HCT116 (cell line): ENCODE measurements at regions not wholly inside any gene's neighbourhood (a gene's known extent, or its start where the extent isn't known, plus 50 kb on each side); places are given as distances from the start of the nearest gene placed in this dataset.

ENCODE experiments used
- ATAC-seq: fragments of 200-7000 bp; cut with Tn5 transposase; 2 replicates; pipeline ENCODE4 v1.9.1; 2020; ENCODE audit warnings: mild to moderate bottlenecking, moderate library complexity
- BruUV-seq: library from RNA; stranded (reverse); fragments of 400-500 nt; replicated peaks from 2 replicates; lab custom pipeline; 2021; lab: Mats Ljungman, UMichigan
- CTCF ChIA-PET: fragments of 300-600 bp; sonication (Branson Sonifier 250); formaldehyde crosslinking; loops from one replicate; lab custom pipeline; 2021; ENCODE audit warnings: antibody characterized with exemption; lab: Charles Lee
- POLR2A ChIA-PET: fragments of 300-600, 350-600 bp; sonication (Branson Sonifier 250); formaldehyde crosslinking; loops from one replicate; lab custom pipeline; 2021; ENCODE audit warnings: antibody characterized with exemption; lab: Charles Lee
- RAD21 ChIA-PET, 2 experiments: fragments of 300-600 bp; sonication (Branson Sonifier 250); formaldehyde crosslinking; loops; one replicate each; lab custom pipeline; 2023; ENCODE audit warnings: low total read pairs in 2 of 2; ENCODE audit not compliant: uncharacterized antibody in 2 of 2, unreplicated experiment in 2 of 2, low non-redundant PET in 1 of 2; lab: Charles Lee
- DNase-seq: peaks from one replicate; pipeline ENCODE4 v3.0.0-alpha.2; 2010; ENCODE audit warnings: low read depth, low spot score
- H2AFZ ChIP-seq: fragments of 200-600 bp; shearing (Covaris generic), sonication (generic); 2 replicates; pipeline ENCODE4 v1.6.1; 2017; ENCODE audit warnings: low read depth, mixed run types, mixed read lengths, antibody characterized with exemption, low read length; ENCODE audit not compliant: poor library complexity, severe bottlenecking
- H3K27ac ChIP-seq: 2 replicates; pipeline ENCODE4 v1.5.1; 2012; ENCODE audit warnings: low read depth, low read length
- H3K27me3 ChIP-seq: fragments of 200-600 bp; sonication (generic); 2 replicates; pipeline ENCODE4 v1.6.1; 2016; ENCODE audit warnings: mixed run types, low read length, mixed read lengths; ENCODE audit not compliant: insufficient read depth
- H3K36me3 ChIP-seq, 2 experiments: fragments of 200-500 bp in 1 of 2; fragments of 200-600 bp in 1 of 2; sonication (Bioruptor generic) in 1 of 2; sonication (generic) in 1 of 2; 2 replicates each; pipeline versions ENCODE4 v1.5.1 to v1.6.1; 2014 to 2016; ENCODE audit warnings: low read length in 2 of 2, inconsistent platforms in 1 of 2, mixed read lengths in 1 of 2, mixed run types in 1 of 2; ENCODE audit not compliant: insufficient read depth in 2 of 2, control insufficient read depth in 1 of 2
- H3K4me1 ChIP-seq, 2 experiments: fragments of 200-600 bp in 1 of 2; sonication (generic) in 1 of 2; 2 replicates each; pipeline versions ENCODE4 v1.5.1 to v1.6.1; 2012 to 2017; ENCODE audit warnings: low read length in 2 of 2, inconsistent platforms in 1 of 2, mild to moderate bottlenecking in 1 of 2, mixed read lengths in 1 of 2, mixed run types in 1 of 2, moderate library complexity in 1 of 2; ENCODE audit not compliant: insufficient read depth in 2 of 2, control insufficient read depth in 1 of 2
- H3K4me2 ChIP-seq: fragments of 200-600 bp; sonication (generic); 2 replicates; pipeline ENCODE4 v1.6.1; 2017; ENCODE audit warnings: mixed run types, low read length, mixed read lengths
- H3K4me3 ChIP-seq, 2 experiments: fragments of 200-600 bp in 1 of 2; sonication (generic) in 1 of 2; replicated peaks in 1 of 2; 2 replicates each; pipeline ENCODE4 v1.5.1; 2011 to 2016; ENCODE audit warnings: low read length in 2 of 2, control low read depth in 1 of 2, low read depth in 1 of 2, mild to moderate bottlenecking in 1 of 2, mixed read lengths in 1 of 2, mixed run types in 1 of 2
- H3K79me2 ChIP-seq: fragments of 200-600 bp; sonication (generic); 2 replicates; pipeline ENCODE4 v1.6.1; 2017; ENCODE audit warnings: mild to moderate bottlenecking, mixed run types, low read length, moderate library complexity, mixed read lengths; ENCODE audit not compliant: insufficient read depth
- H3K9ac ChIP-seq: fragments of 200-600 bp; sonication (generic); 2 replicates; pipeline ENCODE4 v1.6.1; 2016; ENCODE audit warnings: low read length, mixed read lengths
- H3K9me2 ChIP-seq: fragments of 200-600 bp; sonication (generic), shearing (Covaris generic); 2 replicates; pipeline ENCODE4 v1.6.1; 2017; ENCODE audit warnings: mixed run types, mild to moderate bottlenecking, moderate library complexity; ENCODE audit not compliant: insufficient read depth
- H3K9me3 ChIP-seq, 2 experiments: fragments of 200-500 bp in 1 of 2; fragments of 200-600 bp in 1 of 2; sonication (Bioruptor generic) in 1 of 2; sonication (generic) in 1 of 2; 2 replicates each; pipeline ENCODE4 v1.6.1; 2014 to 2017; ENCODE audit warnings: low read length in 2 of 2, mixed read lengths in 2 of 2, inconsistent platforms in 1 of 2, low read depth in 1 of 2, mild to moderate bottlenecking in 1 of 2, mixed run types in 1 of 2, moderate library complexity in 1 of 2; ENCODE audit not compliant: control insufficient read depth in 1 of 2, insufficient read depth in 1 of 2
- H4K20me1 ChIP-seq: fragments of 200-600 bp; sonication (generic), shearing (Covaris generic); 2 replicates; pipeline ENCODE4 v1.6.1; 2017; ENCODE audit warnings: mixed run types, mild to moderate bottlenecking, moderate library complexity; ENCODE audit not compliant: insufficient read depth
- CBX3 ChIP-seq: IDR thresholded peaks from 2 replicates; pipeline ENCODE4 v1.6.1; 2012; ENCODE audit warnings: low read depth
- CEBPB ChIP-seq: IDR thresholded peaks from 2 replicates; pipeline ENCODE4 v1.6.1; 2012; ENCODE audit warnings: low read depth
- EGR1 ChIP-seq: IDR thresholded peaks from 2 replicates; pipeline ENCODE4 v1.6.1; 2012; ENCODE audit warnings: low read depth
- ELF1 ChIP-seq: IDR thresholded peaks from 2 replicates; pipeline ENCODE4 v1.6.1; 2012; ENCODE audit warnings: low read depth, borderline replicate concordance
- EZH2 ChIP-seq: fragments of 200-600 bp; sonication (generic); IDR thresholded peaks from 2 replicates; pipeline ENCODE4 v1.6.1; 2017; ENCODE audit warnings: antibody characterized with exemption, mixed run types
- FOSL1 ChIP-seq: IDR thresholded peaks from 2 replicates; pipeline ENCODE4 v1.6.1; 2012; ENCODE audit warnings: low read depth
- JUND ChIP-seq: IDR thresholded peaks from 2 replicates; pipeline ENCODE4 v1.6.1; 2012
- MAX ChIP-seq: IDR thresholded peaks from 2 replicates; pipeline ENCODE4 v1.6.1; 2012
- POLR2A ChIP-seq: IDR thresholded peaks from 2 replicates; pipeline ENCODE4 v1.7.0; 2011; ENCODE audit warnings: borderline replicate concordance; ENCODE audit not compliant: insufficient read depth, insufficient read length; ENCODE audit errors: extremely low read depth
- POLR2AphosphoS5 ChIP-seq: IDR thresholded peaks from 2 replicates; pipeline ENCODE4 v1.6.1; 2011; ENCODE audit warnings: mild to moderate bottlenecking, low read depth, low read length, moderate library complexity
- RAD21 ChIP-seq: IDR thresholded peaks from 2 replicates; pipeline ENCODE4 v1.6.1; 2012; ENCODE audit warnings: low read depth, mild to moderate bottlenecking
- YY1 ChIP-seq: IDR thresholded peaks from 2 replicates; pipeline ENCODE4 v1.6.1; 2011; ENCODE audit warnings: low read length, low read depth, moderate library complexity, mild to moderate bottlenecking; ENCODE audit not compliant: insufficient replicate concordance; ENCODE audit errors: extremely low read depth
- ZNF274 ChIP-seq: fragments of 200-500 bp; sonication (Bioruptor generic); IDR thresholded peaks from 2 replicates; pipeline ENCODE4 v1.6.1; 2014; ENCODE audit warnings: mild to moderate bottlenecking, low read depth, low read length, inconsistent platforms
- intact Hi-C: fragments of 100-400 bp; cut with micrococcal nuclease; formaldehyde crosslinking; loops from 2 replicates; pipeline ENCODE4 v1.10.0; 2022

DNA sequence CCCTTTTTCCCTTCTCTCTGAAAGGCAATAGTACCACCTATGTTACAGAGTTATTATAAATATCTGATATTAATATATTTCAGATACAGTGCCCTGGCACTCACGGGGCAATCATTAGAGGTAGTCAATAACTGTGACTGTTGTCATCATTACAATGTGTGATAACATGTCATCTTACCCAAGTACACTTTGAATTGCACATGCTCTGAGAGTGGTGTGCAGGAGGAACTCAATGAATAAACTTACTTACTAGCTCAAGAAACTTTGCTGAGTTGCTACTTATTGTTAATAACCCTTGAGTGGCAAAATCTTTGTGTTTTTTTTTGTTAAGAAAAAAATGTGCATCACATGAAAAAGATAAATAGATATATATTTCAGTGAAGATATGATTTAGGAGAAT is 275.1 kb upstream of the RASGEF1B start (continued):
- no peak for TF ChIP-seq ELF1
- TF ChIP-seq RAD21: no peak
- TF ChIP-seq POLR2AphosphoS5: no peak
- TF ChIP-seq CBX3: no peak

GRCh38 chr4:81746071-81746470 is 274.4 kb upstream of the RASGEF1B start:
- no TSS peak for BruUV-seq
- peaks cover 12% of the 10 kb centered on the region; the same call in 1 of the 2 replicates for H3K27me3 ChIP-seq
- no peaks in the 10 kb centered on the region for H3K9me2 ChIP-seq
- H3K4me1 ChIP-seq: no peaks in the 10 kb centered on the region
- H3K4me3 ChIP-seq: no peak overlapping the region
- ChIA-PET RAD21 (no interaction called here), CTCF (no interaction called here), POLR2A (no interaction called here)
- H3K4me2 ChIP-seq: no peak overlapping the region
- H3K9ac ChIP-seq: no peak overlapping the region
- H3K27ac ChIP-seq: no peak overlapping the region
- DNase-seq (no peak), ATAC-seq (no peak)
- no peaks in the 10 kb centered on the region for H4K20me1 ChIP-seq
- no peaks in the 10 kb centered on the region for H3K9me3 ChIP-seq
- no peak overlapping the region for H2AFZ ChIP-seq
- no peaks in the 10 kb centered on the region for H3K79me2 ChIP-seq
- H3K36me3 ChIP-seq: no peaks in the 10 kb centered on the region
- TF ChIP-seq EGR1 (no peak), FOSL1 (no peak), JUND (no peak), POLR2A (no peak), CEBPB (no peak)
- intact Hi-C loops: no loop called here

DNA sequence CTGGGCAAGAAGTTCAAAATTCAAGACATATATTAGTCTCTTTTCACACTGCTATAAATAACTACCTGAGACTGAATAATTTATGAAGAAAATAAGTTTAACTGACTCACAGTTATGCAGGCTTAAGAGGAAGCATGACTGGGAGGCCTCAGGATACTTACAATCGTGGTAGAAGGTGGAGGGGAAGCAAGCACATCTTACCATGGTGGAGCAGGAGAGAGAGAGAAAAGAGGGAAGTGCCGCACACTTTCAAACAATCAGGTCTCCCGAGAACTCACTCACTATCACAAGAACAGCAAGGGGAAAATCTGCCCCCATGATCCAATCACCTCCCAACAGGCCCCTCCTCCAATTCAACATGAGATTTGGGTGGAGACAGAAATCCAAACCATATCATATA is 273.3 kb upstream of the RASGEF1B start:
- no peaks in the 10 kb centered on the region for H4K20me1 ChIP-seq
- ATAC-seq (no peak), DNase-seq (no peak)
- H3K9ac ChIP-seq: no peak overlapping the region
- POLR2A ChIA-PET: no interaction called here
- no TSS peak for BruUV-seq
- no peak overlapping the region for H2AFZ ChIP-seq
- RAD21 ChIA-PET: no interaction called here
- no peaks in the 10 kb centered on the region for H3K36me3 ChIP-seq
- TF ChIP-seq EZH2 (no peak), JUND (no peak), FOSL1 (no peak), CBX3 (no peak), RAD21 (no peak), EGR1 (no peak), CEBPB (no peak), ZNF274 (no peak), YY1 (no peak), POLR2A (no peak), MAX (no peak)
- intact Hi-C loops: no loop called here
- no peaks in the 10 kb centered on the region for H3K9me2 ChIP-seq
- no peak overlapping the region for H3K4me3 ChIP-seq
- H3K4me1 ChIP-seq: no peaks in the 10 kb centered on the region
- no peaks in the 10 kb centered on the region for H3K79me2 ChIP-seq
- H3K27ac ChIP-seq: no peak overlapping the region
- CTCF ChIA-PET: no interaction called here
- H3K9me3 ChIP-seq: no peaks in the 10 kb centered on the region
- peaks cover 12% of the 10 kb centered on the region; the same call in 1 of the 2 replicates for H3K27me3 ChIP-seq
- H3K4me2 ChIP-seq: no peak overlapping the region
